HCT116 (cell line): ENCODE measurements at regions not wholly inside any gene's neighbourhood (a gene's known extent, or its start where the extent isn't known, plus 50 kb on each side); places are given as distances from the start of the nearest gene placed in this dataset.

ENCODE experiments used
- ATAC-seq: fragments of 200-7000 bp; cut with Tn5 transposase; 2 replicates; pipeline ENCODE4 v1.9.1; 2020; ENCODE audit warnings: mild to moderate bottlenecking, moderate library complexity
- BruUV-seq: library from RNA; stranded (reverse); fragments of 400-500 nt; replicated peaks from 2 replicates; lab custom pipeline; 2021; lab: Mats Ljungman, UMichigan
- CTCF ChIA-PET: fragments of 300-600 bp; sonication (Branson Sonifier 250); formaldehyde crosslinking; loops from one replicate; lab custom pipeline; 2021; ENCODE audit warnings: antibody characterized with exemption; lab: Charles Lee
- POLR2A ChIA-PET: fragments of 300-600, 350-600 bp; sonication (Branson Sonifier 250); formaldehyde crosslinking; loops from one replicate; lab custom pipeline; 2021; ENCODE audit warnings: antibody characterized with exemption; lab: Charles Lee
- RAD21 ChIA-PET, 2 experiments: fragments of 300-600 bp; sonication (Branson Sonifier 250); formaldehyde crosslinking; loops; one replicate each; lab custom pipeline; 2023; ENCODE audit warnings: low total read pairs in 2 of 2; ENCODE audit not compliant: uncharacterized antibody in 2 of 2, unreplicated experiment in 2 of 2, low non-redundant PET in 1 of 2; lab: Charles Lee
- DNase-seq: peaks from one replicate; pipeline ENCODE4 v3.0.0-alpha.2; 2010; ENCODE audit warnings: low read depth, low spot score
- H2AFZ ChIP-seq: fragments of 200-600 bp; shearing (Covaris generic), sonication (generic); 2 replicates; pipeline ENCODE4 v1.6.1; 2017; ENCODE audit warnings: low read depth, mixed run types, mixed read lengths, antibody characterized with exemption, low read length; ENCODE audit not compliant: poor library complexity, severe bottlenecking
- H3K27ac ChIP-seq: 2 replicates; pipeline ENCODE4 v1.5.1; 2012; ENCODE audit warnings: low read depth, low read length
- H3K27me3 ChIP-seq: fragments of 200-600 bp; sonication (generic); 2 replicates; pipeline ENCODE4 v1.6.1; 2016; ENCODE audit warnings: mixed run types, low read length, mixed read lengths; ENCODE audit not compliant: insufficient read depth
- H3K36me3 ChIP-seq, 2 experiments: fragments of 200-500 bp in 1 of 2; fragments of 200-600 bp in 1 of 2; sonication (Bioruptor generic) in 1 of 2; sonication (generic) in 1 of 2; 2 replicates each; pipeline versions ENCODE4 v1.5.1 to v1.6.1; 2014 to 2016; ENCODE audit warnings: low read length in 2 of 2, inconsistent platforms in 1 of 2, mixed read lengths in 1 of 2, mixed run types in 1 of 2; ENCODE audit not compliant: insufficient read depth in 2 of 2, control insufficient read depth in 1 of 2
- H3K4me1 ChIP-seq, 2 experiments: fragments of 200-600 bp in 1 of 2; sonication (generic) in 1 of 2; 2 replicates each; pipeline versions ENCODE4 v1.5.1 to v1.6.1; 2012 to 2017; ENCODE audit warnings: low read length in 2 of 2, inconsistent platforms in 1 of 2, mild to moderate bottlenecking in 1 of 2, mixed read lengths in 1 of 2, mixed run types in 1 of 2, moderate library complexity in 1 of 2; ENCODE audit not compliant: insufficient read depth in 2 of 2, control insufficient read depth in 1 of 2
- H3K4me2 ChIP-seq: fragments of 200-600 bp; sonication (generic); 2 replicates; pipeline ENCODE4 v1.6.1; 2017; ENCODE audit warnings: mixed run types, low read length, mixed read lengths
- H3K4me3 ChIP-seq, 2 experiments: fragments of 200-600 bp in 1 of 2; sonication (generic) in 1 of 2; replicated peaks in 1 of 2; 2 replicates each; pipeline ENCODE4 v1.5.1; 2011 to 2016; ENCODE audit warnings: low read length in 2 of 2, control low read depth in 1 of 2, low read depth in 1 of 2, mild to moderate bottlenecking in 1 of 2, mixed read lengths in 1 of 2, mixed run types in 1 of 2
- H3K79me2 ChIP-seq: fragments of 200-600 bp; sonication (generic); 2 replicates; pipeline ENCODE4 v1.6.1; 2017; ENCODE audit warnings: mild to moderate bottlenecking, mixed run types, low read length, moderate library complexity, mixed read lengths; ENCODE audit not compliant: insufficient read depth
- H3K9ac ChIP-seq: fragments of 200-600 bp; sonication (generic); 2 replicates; pipeline ENCODE4 v1.6.1; 2016; ENCODE audit warnings: low read length, mixed read lengths
- H3K9me2 ChIP-seq: fragments of 200-600 bp; sonication (generic), shearing (Covaris generic); 2 replicates; pipeline ENCODE4 v1.6.1; 2017; ENCODE audit warnings: mixed run types, mild to moderate bottlenecking, moderate library complexity; ENCODE audit not compliant: insufficient read depth
- H3K9me3 ChIP-seq, 2 experiments: fragments of 200-500 bp in 1 of 2; fragments of 200-600 bp in 1 of 2; sonication (Bioruptor generic) in 1 of 2; sonication (generic) in 1 of 2; 2 replicates each; pipeline ENCODE4 v1.6.1; 2014 to 2017; ENCODE audit warnings: low read length in 2 of 2, mixed read lengths in 2 of 2, inconsistent platforms in 1 of 2, low read depth in 1 of 2, mild to moderate bottlenecking in 1 of 2, mixed run types in 1 of 2, moderate library complexity in 1 of 2; ENCODE audit not compliant: control insufficient read depth in 1 of 2, insufficient read depth in 1 of 2
- H4K20me1 ChIP-seq: fragments of 200-600 bp; sonication (generic), shearing (Covaris generic); 2 replicates; pipeline ENCODE4 v1.6.1; 2017; ENCODE audit warnings: mixed run types, mild to moderate bottlenecking, moderate library complexity; ENCODE audit not compliant: insufficient read depth
- CEBPB ChIP-seq: IDR thresholded peaks from 2 replicates; pipeline ENCODE4 v1.6.1; 2012; ENCODE audit warnings: low read depth
- CTCF ChIP-seq, 3 experiments: fragments of 200-600 bp in 1 of 3; sonication (generic) in 1 of 3; IDR thresholded peaks in 2 of 3; conservative IDR thresholded peaks in 1 of 3; 2 replicates each; pipeline ENCODE4 v1.5.1; 2012 to 2017; ENCODE audit warnings: low read depth in 2 of 3, low read length in 2 of 3, antibody characterized with exemption in 1 of 3, borderline replicate concordance in 1 of 3, control low read depth in 1 of 3, mild to moderate bottlenecking in 1 of 3, mixed read lengths in 1 of 3, mixed run types in 1 of 3, moderate library complexity in 1 of 3; ENCODE audit not compliant: insufficient read depth in 1 of 3
- EGR1 ChIP-seq: IDR thresholded peaks from 2 replicates; pipeline ENCODE4 v1.6.1; 2012; ENCODE audit warnings: low read depth
- ELF1 ChIP-seq: IDR thresholded peaks from 2 replicates; pipeline ENCODE4 v1.6.1; 2012; ENCODE audit warnings: low read depth, borderline replicate concordance
- EZH2 ChIP-seq: fragments of 200-600 bp; sonication (generic); IDR thresholded peaks from 2 replicates; pipeline ENCODE4 v1.6.1; 2017; ENCODE audit warnings: antibody characterized with exemption, mixed run types
- FOSL1 ChIP-seq: IDR thresholded peaks from 2 replicates; pipeline ENCODE4 v1.6.1; 2012; ENCODE audit warnings: low read depth
- JUND ChIP-seq: IDR thresholded peaks from 2 replicates; pipeline ENCODE4 v1.6.1; 2012
- POLR2A ChIP-seq: IDR thresholded peaks from 2 replicates; pipeline ENCODE4 v1.7.0; 2011; ENCODE audit warnings: borderline replicate concordance; ENCODE audit not compliant: insufficient read depth, insufficient read length; ENCODE audit errors: extremely low read depth
- POLR2AphosphoS5 ChIP-seq: IDR thresholded peaks from 2 replicates; pipeline ENCODE4 v1.6.1; 2011; ENCODE audit warnings: mild to moderate bottlenecking, low read depth, low read length, moderate library complexity
- RAD21 ChIP-seq: IDR thresholded peaks from 2 replicates; pipeline ENCODE4 v1.6.1; 2012; ENCODE audit warnings: low read depth, mild to moderate bottlenecking
- ZBTB33 ChIP-seq: IDR thresholded peaks from 2 replicates; pipeline ENCODE4 v1.6.1; 2011; ENCODE audit warnings: mild to moderate bottlenecking, low read length, moderate library complexity; ENCODE audit not compliant: insufficient replicate concordance; ENCODE audit errors: extremely low read depth
- intact Hi-C: fragments of 100-400 bp; cut with micrococcal nuclease; formaldehyde crosslinking; loops from 2 replicates; pipeline ENCODE4 v1.10.0; 2022

- Histone ChIP-seq H2AFZ (no peak overlapping the region), H3K4me1 (no peaks in the 10 kb centered on the region), H3K79me2 (no peaks in the 10 kb centered on the region), H3K4me3 (no peak overlapping the region), H3K36me3 (no peaks in the 10 kb centered on the region), H4K20me1 (no peaks in the 10 kb centered on the region), H3K9me3 (peaks cover 8 to 13% of the 10 kb centered on the region in 2 experiments; a peak in 2 of 4 replicates), H3K9me2 (no peaks in the 10 kb centered on the region), H3K4me2 (no peak overlapping the region), H3K9ac (no peak overlapping the region), H3K27ac (no peak overlapping the region), H3K27me3 (no peaks in the 10 kb centered on the region)
- DNase-seq (no peak), ATAC-seq (no peak)
- ChIA-PET CTCF (no interaction called here), RAD21 (no interaction called here), POLR2A (no interaction called here)
- intact Hi-C loops = no loop called here
- TF ChIP-seq EZH2 (no peak), CEBPB (no peak), RAD21 (no peak), ZBTB33 (no peak), ELF1 (no peak), EGR1 (no peak), CTCF (IDR thresholded peaks at IDR 0.05 in 2 of 3, conservative IDR thresholded peaks at IDR 0.05 in 1 of 3; ENCODE audit: borderline replicate concordance in 1 of 3, insufficient read depth in 1 of 3, low read depth in 2 of 3, low read length in 2 of 3) (no peak), POLR2AphosphoS5 (no peak), POLR2A (no peak), FOSL1 (no peak), JUND (no peak)
- BruUV-seq = no TSS peak
Observed at GRCh38 chr18:41594582-41594981, 360.5 kb upstream of the PIK3C3 start.
